ENCODE measurements at regions not wholly inside any gene's neighbourhood (a gene's known extent, or its start where the extent isn't known, plus 50 kb on each side); places are given as distances from the start of the nearest gene placed in this dataset.

GRCh38 chr10:88179831-88180230, 316.4 kb downstream of the PTEN start:
- DNase-seq (no peak), FAIRE-seq (no peak)
- no peaks in the 10 kb centered on the region for H3K27me3 ChIP-seq (ENCODE audit: control insufficient read depth, insufficient read depth, low read length)
- H3K36me3 ChIP-seq (ENCODE audit: control insufficient read depth in 2 of 3, insufficient read depth in 3 of 3, low read length in 3 of 3), result no peaks in the 10 kb centered on the region
- intact Hi-C loops (cut with DNase I), result no loop called here
- no peak overlapping the region for H3K4me3 ChIP-seq (ENCODE audit: low read length in 3 of 3)
- no peak overlapping the region for H3K9ac ChIP-seq (ENCODE audit: low read length in 3 of 3)
- H3K4me1 ChIP-seq (ENCODE audit: control insufficient read depth in 2 of 3, insufficient read depth in 2 of 3, low read depth in 1 of 3, low read length in 3 of 3), result no peaks in the 10 kb centered on the region
- no peaks in the 10 kb centered on the region for H3K9me3 ChIP-seq (ENCODE audit: control insufficient read depth in 2 of 3, insufficient read depth in 1 of 3, low read length in 3 of 3)
- no peak for TF ChIP-seq CTCF (IDR thresholded peaks at IDR 0.05; ENCODE audit: borderline replicate concordance, extremely low read depth, insufficient read depth)
- H3K27ac ChIP-seq (ENCODE audit: low read depth in 2 of 2, low read length in 2 of 2), result no peak overlapping the region

GRCh38 chr10:88181902-88182600, 318.6 kb downstream of the PTEN start:
- H3K9ac ChIP-seq (ENCODE audit: low read length in 3 of 3), result no peak overlapping the region
- FAIRE-seq (no peak), DNase-seq (no peak)
- TF ChIP-seq CTCF (IDR thresholded peaks at IDR 0.05; ENCODE audit: borderline replicate concordance, extremely low read depth, insufficient read depth), result no peak
- H3K4me1 ChIP-seq (ENCODE audit: control insufficient read depth in 2 of 3, insufficient read depth in 2 of 3, low read depth in 1 of 3, low read length in 3 of 3), result no peaks in the 10 kb centered on the region
- H3K36me3 ChIP-seq (ENCODE audit: control insufficient read depth in 2 of 3, insufficient read depth in 3 of 3, low read length in 3 of 3), result no peaks in the 10 kb centered on the region
- no peak overlapping the region for H3K27ac ChIP-seq (ENCODE audit: low read depth in 2 of 2, low read length in 2 of 2)
- intact Hi-C loops (cut with DNase I), result no loop called here
- no peaks in the 10 kb centered on the region for H3K27me3 ChIP-seq (ENCODE audit: control insufficient read depth, insufficient read depth, low read length)
- no peaks in the 10 kb centered on the region for H3K9me3 ChIP-seq (ENCODE audit: control insufficient read depth in 2 of 3, insufficient read depth in 1 of 3, low read length in 3 of 3)
- H3K4me3 ChIP-seq (ENCODE audit: low read length in 3 of 3), result no peak overlapping the region

- Histone ChIP-seq H3K4me3 (ENCODE audit: low read length in 3 of 3) (no peak overlapping the region), H3K36me3 (ENCODE audit: control insufficient read depth in 2 of 3, insufficient read depth in 3 of 3, low read length in 3 of 3) (no peaks in the 10 kb centered on the region), H3K27me3 (ENCODE audit: control insufficient read depth, insufficient read depth, low read length) (no peaks in the 10 kb centered on the region), H3K9me3 (ENCODE audit: control insufficient read depth in 2 of 3, insufficient read depth in 1 of 3, low read length in 3 of 3) (no peaks in the 10 kb centered on the region), H3K9ac (ENCODE audit: low read length in 3 of 3) (no peak overlapping the region), H3K4me1 (ENCODE audit: control insufficient read depth in 2 of 3, insufficient read depth in 2 of 3, low read depth in 1 of 3, low read length in 3 of 3) (no peaks in the 10 kb centered on the region), H3K27ac (ENCODE audit: low read depth in 2 of 2, low read length in 2 of 2) (no peak overlapping the region)
- intact Hi-C loops (cut with DNase I), result no loop called here
- FAIRE-seq (no peak), DNase-seq (no peak)
- TF ChIP-seq CTCF (IDR thresholded peaks at IDR 0.05; ENCODE audit: borderline replicate concordance, extremely low read depth, insufficient read depth), result no peak
Measured at GRCh38 chr10:88182601-88182930, 319.1 kb downstream of the PTEN start.

All from kidney (tissue), 13 donors.